Endothelial cell of umbilical vein (primary cell): ENCODE measurements at regions not wholly inside any gene's neighbourhood (a gene's known extent, or its start where the extent isn't known, plus 50 kb on each side); places are given as distances from the start of the nearest gene placed in this dataset.

ENCODE experiments used
- BruUV-seq: library from RNA; stranded (reverse); fragments of 400-500 nt; replicated peaks from 2 replicates; lab custom pipeline; 2021; lab: Mats Ljungman, UMichigan
- CTCF ChIA-PET: fragments of 300-600, 350-600 bp; sonication (Branson Sonifier 250); formaldehyde crosslinking; loops from one replicate; lab custom pipeline; 2021; ENCODE audit warnings: antibody characterized with exemption, inconsistent platforms; lab: Charles Lee
- POLR2A ChIA-PET: fragments of 300-600, 350-600 bp; sonication (Branson Sonifier 250); formaldehyde crosslinking; loops from one replicate; lab custom pipeline; 2021; ENCODE audit warnings: antibody characterized with exemption, inconsistent platforms; lab: Charles Lee
- DNase-seq: peaks from one replicate; pipeline ENCODE4 v3.0.0-alpha.2; 2011; ENCODE audit warnings: low read depth, low spot score
- FAIRE-seq: peaks from 2 replicates; lab custom pipeline; 2011; peaks lifted over from hg19 to GRCh38; lab: Jason Lieb, UNC
- H2AFZ ChIP-seq: 2 replicates; pipeline ENCODE4 v1.6.0; 2012; ENCODE audit warnings: low read depth, low read length, control low read depth, inconsistent platforms
- H3K27ac ChIP-seq: 2 replicates; pipeline ENCODE4 v1.5.1; 2011; ENCODE audit warnings: low read depth, mild to moderate bottlenecking, control low read depth, low read length, moderate library complexity; ENCODE audit not compliant: insufficient read depth
- H3K27me3 ChIP-seq, 2 experiments: 2 replicates each; pipeline versions ENCODE4 v1.6.0 to v1.6.1; 2011; ENCODE audit warnings: low read length in 2 of 2, mixed read lengths in 1 of 2; ENCODE audit not compliant: control insufficient read depth in 2 of 2, insufficient read depth in 2 of 2
- H3K36me3 ChIP-seq, 2 experiments: 2 replicates in 1 of 2; 3 replicates in 1 of 2; pipeline ENCODE4 v1.5.1; 2011; ENCODE audit warnings: low read length in 2 of 2, mild to moderate bottlenecking in 1 of 2, moderate library complexity in 1 of 2; ENCODE audit not compliant: control insufficient read depth in 2 of 2, insufficient read depth in 2 of 2; ENCODE audit errors: extremely low read depth in 1 of 2
- H3K4me1 ChIP-seq: 3 replicates; pipeline ENCODE4 v1.5.1; 2011; ENCODE audit warnings: mild to moderate bottlenecking, low read length; ENCODE audit not compliant: control insufficient read depth, insufficient read depth; ENCODE audit errors: extremely low read depth
- H3K4me2 ChIP-seq: 2 replicates; pipeline ENCODE4 v1.6.1; 2011; ENCODE audit warnings: low read length, control low read depth, mixed read lengths; ENCODE audit not compliant: insufficient read depth
- H3K4me3 ChIP-seq, 3 experiments: fragments of 200-600 bp in 1 of 3; sonication (generic), shearing (Covaris generic) in 1 of 3; replicated peaks in 1 of 3; 2 replicates each; pipeline ENCODE4 v1.5.1; 2011 to 2016; ENCODE audit warnings: control low read depth in 3 of 3, low read length in 3 of 3, mild to moderate bottlenecking in 2 of 3, inconsistent platforms in 1 of 3, low read depth in 1 of 3, moderate library complexity in 1 of 3; ENCODE audit not compliant: insufficient read depth in 1 of 3
- H3K79me2 ChIP-seq: 2 replicates; pipeline ENCODE4 v1.6.0; 2012; ENCODE audit warnings: low read length, inconsistent platforms; ENCODE audit not compliant: control insufficient read depth, insufficient read depth
- H3K9ac ChIP-seq: replicated peaks from 2 replicates; pipeline ENCODE3; 2011; ENCODE audit warnings: low read length, control low read depth; ENCODE audit not compliant: insufficient read depth; ENCODE audit errors: extremely low read depth
- H3K9me1 ChIP-seq: replicated peaks from 3 replicates; pipeline ENCODE4 v1.6.0; 2011; ENCODE audit warnings: mild to moderate bottlenecking, low read length; ENCODE audit not compliant: control insufficient read depth, insufficient read depth; ENCODE audit errors: extremely low read depth
- H3K9me3 ChIP-seq: replicated peaks from 2 replicates; pipeline ENCODE4 v1.5.1; 2012; ENCODE audit warnings: low read length, inconsistent platforms; ENCODE audit not compliant: control insufficient read depth, insufficient read depth
- H4K20me1 ChIP-seq: replicated peaks from 2 replicates; pipeline ENCODE3; 2011; ENCODE audit warnings: mild to moderate bottlenecking, low read length; ENCODE audit not compliant: control insufficient read depth, insufficient read depth; ENCODE audit errors: extremely low read depth
- CTCF ChIP-seq, 2 donors: IDR thresholded peaks; 1 replicate in 1 of 2; 2 replicates in 1 of 2; pipeline ENCODE4 v1.5.1; 2011; ENCODE audit warnings: low read length in 2 of 2, mild to moderate bottlenecking in 2 of 2, moderate library complexity in 2 of 2, control low read depth in 1 of 2, inconsistent platforms in 1 of 2, low read depth in 1 of 2; ENCODE audit not compliant: insufficient read depth in 1 of 2; ENCODE audit errors: extremely low read depth in 1 of 2
- EZH2 ChIP-seq: IDR thresholded peaks from 2 replicates; pipeline ENCODE4 v1.6.1; 2012; ENCODE audit warnings: borderline replicate concordance, low read depth, mild to moderate bottlenecking, moderate library complexity, low read length, inconsistent platforms; ENCODE audit not compliant: severe bottlenecking
- FOS ChIP-seq: IDR thresholded peaks from 2 replicates; pipeline ENCODE4 v1.6.1; 2011; ENCODE audit warnings: mild to moderate bottlenecking, low read length, moderate library complexity, borderline replicate concordance; ENCODE audit not compliant: insufficient read depth
- GATA2 ChIP-seq: IDR thresholded peaks from 2 replicates; pipeline ENCODE4 v1.7.0; 2011; ENCODE audit warnings: low read depth, mild to moderate bottlenecking, moderate library complexity, mixed read lengths, low read length; ENCODE audit not compliant: insufficient read length, insufficient read depth
- JUN ChIP-seq: IDR thresholded peaks from 2 replicates; pipeline ENCODE4 v1.6.1; 2011; ENCODE audit warnings: borderline replicate concordance, low read depth; ENCODE audit not compliant: insufficient read length, insufficient read depth
- MAX ChIP-seq: IDR thresholded peaks from 2 replicates; pipeline ENCODE4 v1.6.1; 2011; ENCODE audit not compliant: insufficient read depth, insufficient read length
- MYC ChIP-seq: IDR thresholded peaks from one replicate; pipeline ENCODE4 v1.6.1; 2011; ENCODE audit warnings: mild to moderate bottlenecking, low read depth, low read length
- POLR2A ChIP-seq: IDR thresholded peaks from 2 replicates; pipeline ENCODE4 v1.6.1; 2012; ENCODE audit warnings: low read depth, mild to moderate bottlenecking, control low read depth, low read length
- POLR2AphosphoS5 ChIP-seq: IDR thresholded peaks from 2 replicates; pipeline ENCODE4 v1.6.1; 2012; ENCODE audit warnings: low read depth, mild to moderate bottlenecking, control low read depth, low read length, moderate library complexity; ENCODE audit not compliant: insufficient read depth
- dilution Hi-C: fragments of 300-500 bp; cut with MboI; formaldehyde crosslinking; loops from one replicate; pipeline ENCODE4 v1.15.0; 2019; ENCODE audit warnings: low sequenced_read_pairs; ENCODE audit not compliant: extremely low pct_ligation_motif_present
- intact Hi-C: fragments of 100-400 bp; cut with micrococcal nuclease; formaldehyde crosslinking; loops from one replicate; pipeline ENCODE4 v1.10.0; 2022

DNA sequence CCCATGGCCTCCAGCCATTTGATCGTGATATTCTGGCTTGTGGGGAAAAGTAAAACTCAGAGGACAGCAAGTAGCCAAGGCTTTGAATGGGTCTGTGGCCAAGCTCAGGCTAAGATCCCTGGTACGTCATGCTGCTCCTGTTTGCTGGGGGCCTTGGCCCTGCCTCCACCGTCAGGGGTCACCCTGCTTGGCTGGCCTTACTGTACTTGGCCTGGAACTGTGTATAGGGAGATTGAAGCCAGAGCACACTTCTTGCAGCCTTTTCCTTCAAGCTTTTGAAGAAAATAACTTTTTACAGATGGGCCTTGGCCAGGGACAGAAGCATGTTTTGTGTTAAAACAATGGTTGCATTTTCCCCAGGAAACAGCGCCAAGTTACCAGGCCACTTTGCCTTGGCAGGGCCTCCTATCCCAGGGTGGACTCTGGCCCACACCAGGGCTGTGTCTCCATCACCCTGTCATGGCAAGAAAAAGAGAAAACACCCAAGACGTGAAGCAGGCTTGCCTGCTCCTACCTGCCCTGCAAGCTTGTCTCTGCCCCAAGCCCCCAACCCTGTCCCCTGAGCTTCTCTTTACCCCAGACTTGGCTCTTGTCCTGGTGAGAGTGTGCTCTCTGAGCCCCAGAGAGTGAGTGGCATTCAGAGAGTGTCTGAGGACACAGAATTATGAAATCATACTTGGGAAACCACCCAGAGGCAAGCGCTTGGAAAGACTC lies 286.9 kb downstream of the GADD45G start:
- H3K36me3 ChIP-seq = no peaks in the 10 kb centered on the region
- no peak overlapping the region for H3K4me2 ChIP-seq
- dilution Hi-C loops = no loop called here
- DNase-seq = no peak
- BruUV-seq = no TSS peak
- no peaks in the 10 kb centered on the region for H3K9me1 ChIP-seq
- POLR2A ChIA-PET = no interaction called here
- FAIRE-seq = no peak
- H3K4me3 ChIP-seq = no peak overlapping the region
- intact Hi-C loops = no loop called here
- H4K20me1 ChIP-seq = no peaks in the 10 kb centered on the region
- H3K27me3 ChIP-seq = no peaks in the 10 kb centered on the region
- H3K9me3 ChIP-seq = no peaks in the 10 kb centered on the region
- no peak overlapping the region for H3K9ac ChIP-seq
- H3K4me1 ChIP-seq = no peaks in the 10 kb centered on the region
- no peaks in the 10 kb centered on the region for H3K79me2 ChIP-seq
- H2AFZ ChIP-seq = no peak overlapping the region
- TF ChIP-seq POLR2AphosphoS5 (no peak), MAX (no peak), GATA2 (no peak), FOS (no peak), MYC (no peak), JUN (no peak), EZH2 (no peak), POLR2A (no peak), CTCF (IDR thresholded peaks at IDR 0.05; ENCODE audit: extremely low read depth in 1 of 2, insufficient read depth in 1 of 2, low read depth in 1 of 2, low read length in 2 of 2) (no peak)
- H3K27ac ChIP-seq = no peak overlapping the region
- CTCF ChIA-PET = no interaction called here
